ENCODE measurements at regions not wholly inside any gene's neighbourhood (a gene's known extent, or its start where the extent isn't known, plus 50 kb on each side); places are given as distances from the start of the nearest gene placed in this dataset.

DNA sequence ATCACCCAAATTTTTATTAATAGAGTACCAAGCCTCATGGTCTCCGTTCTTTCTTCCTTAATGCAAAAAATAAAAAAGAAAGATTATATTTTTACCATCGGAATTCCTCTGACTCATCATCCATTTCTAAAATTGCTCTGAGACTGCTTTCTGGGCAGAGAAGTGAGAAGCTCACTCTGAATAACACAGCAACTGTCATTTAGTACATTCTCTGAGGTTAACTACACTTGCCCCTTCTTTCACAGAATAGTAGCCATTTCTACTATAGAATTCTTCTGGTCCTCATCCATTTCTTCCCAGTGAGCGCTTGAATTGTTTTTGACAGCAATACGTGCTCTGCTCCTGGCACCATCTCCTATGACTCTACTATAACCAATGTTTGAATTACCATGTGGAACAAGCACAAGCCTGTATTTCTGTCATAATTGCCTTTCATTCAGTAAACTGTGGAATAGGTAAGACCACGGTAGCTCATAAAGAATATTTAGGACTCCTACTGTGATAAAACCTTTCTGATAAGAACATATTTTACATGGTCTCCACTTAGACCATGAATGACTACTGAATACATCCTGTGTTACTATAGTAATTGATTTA, 435.5 kb upstream of the NRSN1 start:
- WGBS, 2 donors: 74 to 93% methylated on average over 5 of the region's 5 CpGs
- Histone ChIP-seq H3K9ac (ENCODE audit: insufficient read depth in 1 of 2, low read length in 2 of 2) (no peak overlapping the region), H3K4me1 (ENCODE audit: control insufficient read depth in 5 of 5, insufficient read depth in 5 of 5, low read length in 5 of 5) (peaks cover 0 to 6% (median 0%) of the 10 kb centered on the region in 5 donors), H3K27ac (ENCODE audit: low read depth in 1 of 2, low read length in 1 of 2) (no peak overlapping the region), H3K4me3 (no peak overlapping the region), H3K36me3 (ENCODE audit: control insufficient read depth in 4 of 4, insufficient read depth in 4 of 4, low read length in 4 of 4) (no peaks in the 10 kb centered on the region), H3K9me3 (ENCODE audit: control insufficient read depth in 4 of 4, insufficient read depth in 3 of 4, low read length in 3 of 4) (no peaks in the 10 kb centered on the region), H3K27me3 (ENCODE audit: control insufficient read depth in 3 of 3, insufficient read depth in 3 of 3, low read length in 2 of 3) (no peaks in the 10 kb centered on the region)
- DNase-seq: no peak
- ATAC-seq (ENCODE audit: insufficient read depth, low FRiP score): no peak
- TF ChIP-seq, protein P1, sequence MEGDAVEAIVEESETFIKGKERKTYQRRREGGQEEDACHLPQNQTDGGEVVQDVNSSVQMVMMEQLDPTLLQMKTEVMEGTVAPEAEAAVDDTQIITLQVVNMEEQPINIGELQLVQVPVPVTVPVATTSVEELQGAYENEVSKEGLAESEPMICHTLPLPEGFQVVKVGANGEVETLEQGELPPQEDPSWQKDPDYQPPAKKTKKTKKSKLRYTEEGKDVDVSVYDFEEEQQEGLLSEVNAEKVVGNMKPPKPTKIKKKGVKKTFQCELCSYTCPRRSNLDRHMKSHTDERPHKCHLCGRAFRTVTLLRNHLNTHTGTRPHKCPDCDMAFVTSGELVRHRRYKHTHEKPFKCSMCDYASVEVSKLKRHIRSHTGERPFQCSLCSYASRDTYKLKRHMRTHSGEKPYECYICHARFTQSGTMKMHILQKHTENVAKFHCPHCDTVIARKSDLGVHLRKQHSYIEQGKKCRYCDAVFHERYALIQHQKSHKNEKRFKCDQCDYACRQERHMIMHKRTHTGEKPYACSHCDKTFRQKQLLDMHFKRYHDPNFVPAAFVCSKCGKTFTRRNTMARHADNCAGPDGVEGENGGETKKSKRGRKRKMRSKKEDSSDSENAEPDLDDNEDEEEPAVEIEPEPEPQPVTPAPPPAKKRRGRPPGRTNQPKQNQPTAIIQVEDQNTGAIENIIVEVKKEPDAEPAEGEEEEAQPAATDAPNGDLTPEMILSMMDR (IDR thresholded peaks at IDR 0.05; ENCODE audit: control extremely low read depth, extremely low read depth): no peak

DNA sequence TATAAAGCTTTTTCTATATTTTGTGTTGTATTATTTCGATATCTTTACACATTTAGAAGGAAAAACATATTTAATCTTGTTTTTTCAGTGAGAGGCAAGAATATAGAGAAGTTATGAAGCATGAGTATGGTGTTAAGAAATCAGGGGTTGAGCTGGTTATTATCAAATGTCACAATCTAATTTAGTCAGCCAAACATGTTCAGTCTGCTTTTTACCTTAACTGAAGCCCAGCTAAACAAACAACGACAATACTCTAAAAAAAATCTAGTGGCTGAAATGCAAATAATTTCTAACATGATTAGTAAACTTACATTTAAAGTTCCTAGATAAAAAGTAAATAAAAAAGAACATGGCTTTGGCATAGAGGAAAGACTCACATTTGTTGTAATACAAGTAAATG, 433.8 kb upstream of the NRSN1 start:
- no peak overlapping the region for H3K9ac ChIP-seq (ENCODE audit: insufficient read depth in 1 of 2, low read length in 2 of 2)
- no peak overlapping the region for H3K4me3 ChIP-seq
- no peaks in the 10 kb centered on the region for H3K36me3 ChIP-seq (ENCODE audit: control insufficient read depth in 4 of 4, insufficient read depth in 4 of 4, low read length in 4 of 4)
- no peak for ATAC-seq (ENCODE audit: insufficient read depth, low FRiP score)
- peak in 2 of 3 donors; percentile 14 to 28 for DNase-seq
- H3K27me3 ChIP-seq (ENCODE audit: control insufficient read depth in 3 of 3, insufficient read depth in 3 of 3, low read length in 2 of 3): no peaks in the 10 kb centered on the region
- 64 to 68% methylated on average over 2 of the region's 2 CpGs for WGBS, 2 donors
- no peaks in the 10 kb centered on the region for H3K9me3 ChIP-seq (ENCODE audit: control insufficient read depth in 4 of 4, insufficient read depth in 3 of 4, low read length in 3 of 4)
- H3K27ac ChIP-seq (ENCODE audit: low read depth in 1 of 2, low read length in 1 of 2): no peak overlapping the region
- TF ChIP-seq, protein P1 (IDR thresholded peaks at IDR 0.05; ENCODE audit: control extremely low read depth, extremely low read depth): no peak
- H3K4me1 ChIP-seq (ENCODE audit: control insufficient read depth in 5 of 5, insufficient read depth in 5 of 5, low read length in 5 of 5): peaks cover 0 to 6% (median 0%) of the 10 kb centered on the region in 5 donors

DNA sequence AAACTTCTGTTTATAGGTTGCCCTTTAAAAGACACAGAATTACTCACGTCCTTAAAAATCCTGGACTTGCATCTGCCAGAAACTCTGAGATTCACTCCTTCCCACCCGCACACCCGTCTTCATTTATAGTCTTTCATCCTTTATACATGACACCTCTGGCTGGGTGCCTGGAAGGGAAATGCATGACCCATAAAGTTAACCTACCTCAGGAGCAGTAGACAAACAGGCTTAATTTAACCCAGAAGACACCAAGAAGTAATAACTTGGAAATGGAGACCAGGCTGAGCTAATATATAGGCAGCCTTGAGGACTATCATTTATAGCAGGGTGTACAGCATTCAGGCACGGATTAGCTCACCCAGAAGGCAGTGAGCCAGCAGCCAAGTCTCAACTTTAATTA, 429.0 kb upstream of the NRSN1 start:
- Histone ChIP-seq H3K27me3 (ENCODE audit: control insufficient read depth in 3 of 3, insufficient read depth in 3 of 3, low read length in 2 of 3) (no peaks in the 10 kb centered on the region), H3K27ac (ENCODE audit: low read depth in 1 of 2, low read length in 1 of 2) (no peak overlapping the region), H3K4me1 (ENCODE audit: control insufficient read depth in 5 of 5, insufficient read depth in 5 of 5, low read length in 5 of 5) (peaks cover 0 to 6% (median 0%) of the 10 kb centered on the region in 5 donors), H3K36me3 (ENCODE audit: control insufficient read depth in 4 of 4, insufficient read depth in 4 of 4, low read length in 4 of 4) (no peaks in the 10 kb centered on the region), H3K9ac (ENCODE audit: insufficient read depth in 1 of 2, low read length in 2 of 2) (no peak overlapping the region), H3K4me3 (no peak overlapping the region), H3K9me3 (ENCODE audit: control insufficient read depth in 4 of 4, insufficient read depth in 3 of 4, low read length in 3 of 4) (no peaks in the 10 kb centered on the region)
- ATAC-seq (ENCODE audit: insufficient read depth, low FRiP score): no peak
- TF ChIP-seq, protein P1 (IDR thresholded peaks at IDR 0.05; ENCODE audit: control extremely low read depth, extremely low read depth): no peak
- peak in 1 of 3 donors; percentile 9 for DNase-seq
- WGBS, 2 donors: 50 to 65% methylated on average over 4 of the region's 4 CpGs

Measured in lung (tissue), 11 donors.